CD4-positive, alpha-beta T cell treated with Interleukin-17A for 1 hour (primary cell): ENCODE measurements at regions not wholly inside any gene's neighbourhood (a gene's known extent, or its start where the extent isn't known, plus 50 kb on each side); places are given as distances from the start of the nearest gene placed in this dataset.

ENCODE experiments used
- DNase-seq: peaks from one replicate; pipeline ENCODE4 v3.0.0-alpha.2; 2020

DNA sequence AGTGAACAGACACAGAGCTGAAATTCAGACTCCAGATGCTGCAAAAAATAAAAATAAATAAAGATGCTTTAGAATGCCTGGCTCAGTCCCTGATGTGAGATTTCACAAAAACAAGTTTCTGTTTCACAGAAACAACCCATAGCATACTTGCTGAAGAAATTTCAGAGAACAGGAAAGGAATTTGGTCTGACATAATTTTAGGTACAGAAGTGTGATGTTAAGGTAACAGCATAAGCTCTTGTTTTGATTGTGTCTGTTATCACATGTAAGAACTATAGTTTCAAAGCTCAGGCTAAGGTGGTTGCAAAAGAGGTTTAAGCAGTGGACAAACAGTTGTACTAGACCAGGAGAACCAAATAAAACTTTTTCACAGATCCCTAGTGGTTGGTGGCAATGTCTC lies 152.1 kb downstream of the PTGER3 start:
- no peak for DNase-seq

DNA sequence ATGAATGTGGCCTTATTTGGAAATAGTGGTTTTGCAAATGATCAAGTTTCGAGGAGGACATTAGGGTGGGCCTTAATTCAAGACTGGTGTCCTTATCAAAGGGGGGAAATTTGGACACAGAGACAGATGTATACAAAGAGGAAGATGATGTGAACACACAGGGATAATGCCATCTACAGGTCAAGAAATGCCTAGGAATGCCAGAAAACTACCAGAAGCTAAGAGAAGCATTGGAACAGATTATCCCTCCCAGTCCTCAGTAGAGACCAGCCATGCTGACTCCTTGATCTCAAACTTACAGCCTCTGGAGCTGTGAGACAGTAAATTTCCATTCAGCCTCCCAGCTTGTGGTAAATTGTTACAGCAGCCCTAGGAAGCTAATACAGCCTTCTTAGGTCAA lies 151.4 kb downstream of the PTGER3 start:
- no peak for DNase-seq

DNA sequence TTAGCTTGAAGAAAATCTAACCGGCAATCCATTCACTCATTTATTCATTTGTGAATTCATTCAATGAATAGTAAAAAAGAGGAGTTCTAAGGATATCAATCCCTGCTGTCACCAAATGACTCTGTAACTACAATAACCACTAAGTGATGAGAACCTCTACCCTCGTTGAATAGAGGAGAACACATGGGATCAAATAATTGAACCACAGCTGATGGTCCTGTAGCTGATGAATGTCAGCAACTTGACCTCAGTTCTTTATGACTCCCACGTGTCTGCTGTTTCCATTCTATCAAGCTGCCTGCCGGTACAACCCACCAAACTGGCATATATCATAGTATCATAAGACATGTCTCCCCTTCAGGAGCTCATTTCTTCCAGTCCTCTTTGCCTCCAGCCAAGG lies 150.3 kb downstream of the PTGER3 start:
- no peak for DNase-seq

DNA sequence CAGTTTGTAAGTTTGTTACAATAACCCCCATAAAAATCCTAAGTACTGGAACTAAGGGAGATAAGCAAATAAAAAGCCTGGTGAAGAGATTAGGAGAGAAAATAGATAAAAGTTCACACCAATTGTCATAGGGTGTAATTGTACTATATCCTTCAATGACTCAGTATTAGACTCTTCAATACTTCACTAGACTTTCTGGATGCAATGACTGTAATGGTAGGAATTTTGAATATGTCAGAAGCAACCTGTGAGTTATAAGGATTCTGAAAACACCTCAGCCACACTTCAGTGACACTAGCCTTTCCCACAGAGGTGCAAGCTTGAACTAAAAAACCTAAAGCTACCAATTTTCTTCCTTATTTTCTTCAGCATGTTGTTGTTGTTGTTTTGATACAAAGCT lies 147.9 kb downstream of the PTGER3 start:
- no peak for DNase-seq

DNA sequence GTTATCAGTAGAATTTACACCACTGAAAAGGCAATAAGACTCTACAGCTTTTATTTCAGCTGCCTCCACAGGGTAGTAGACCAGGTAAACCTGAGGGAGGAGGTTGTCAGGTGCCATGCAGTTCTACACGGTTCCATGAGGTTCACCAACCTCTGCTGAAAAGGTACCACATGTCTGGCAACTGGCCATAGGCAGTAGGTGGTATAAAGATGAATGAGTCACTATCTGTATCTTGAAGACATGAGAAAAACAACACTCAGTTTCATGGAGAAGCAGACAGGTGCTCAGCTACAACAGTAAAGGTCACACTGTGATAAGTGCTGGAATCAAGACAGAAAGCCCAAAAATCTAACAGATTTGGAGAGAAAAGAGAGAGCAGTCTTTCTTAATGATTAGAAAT lies 145.4 kb downstream of the PTGER3 start:
- DNase-seq, result no peak

DNA sequence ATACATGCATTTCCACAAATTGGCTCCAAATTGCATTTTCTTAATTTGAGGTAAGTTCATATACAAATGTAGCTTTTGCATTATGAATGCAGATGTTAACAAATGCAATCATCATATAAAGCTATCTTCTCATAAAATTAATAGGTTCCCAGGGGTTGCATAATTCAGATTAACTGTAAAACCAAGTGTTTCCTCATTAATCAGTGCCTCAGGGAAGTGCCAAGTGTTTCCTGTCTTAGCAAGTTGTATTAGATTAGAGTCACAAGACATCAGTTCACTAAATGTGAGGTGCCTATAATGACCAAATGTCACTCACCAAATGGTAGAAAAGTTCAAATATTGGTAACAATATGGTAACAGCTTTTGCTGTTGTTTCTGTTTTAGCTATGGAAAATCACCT lies 140.8 kb downstream of the PTGER3 start:
- no peak for DNase-seq

DNA sequence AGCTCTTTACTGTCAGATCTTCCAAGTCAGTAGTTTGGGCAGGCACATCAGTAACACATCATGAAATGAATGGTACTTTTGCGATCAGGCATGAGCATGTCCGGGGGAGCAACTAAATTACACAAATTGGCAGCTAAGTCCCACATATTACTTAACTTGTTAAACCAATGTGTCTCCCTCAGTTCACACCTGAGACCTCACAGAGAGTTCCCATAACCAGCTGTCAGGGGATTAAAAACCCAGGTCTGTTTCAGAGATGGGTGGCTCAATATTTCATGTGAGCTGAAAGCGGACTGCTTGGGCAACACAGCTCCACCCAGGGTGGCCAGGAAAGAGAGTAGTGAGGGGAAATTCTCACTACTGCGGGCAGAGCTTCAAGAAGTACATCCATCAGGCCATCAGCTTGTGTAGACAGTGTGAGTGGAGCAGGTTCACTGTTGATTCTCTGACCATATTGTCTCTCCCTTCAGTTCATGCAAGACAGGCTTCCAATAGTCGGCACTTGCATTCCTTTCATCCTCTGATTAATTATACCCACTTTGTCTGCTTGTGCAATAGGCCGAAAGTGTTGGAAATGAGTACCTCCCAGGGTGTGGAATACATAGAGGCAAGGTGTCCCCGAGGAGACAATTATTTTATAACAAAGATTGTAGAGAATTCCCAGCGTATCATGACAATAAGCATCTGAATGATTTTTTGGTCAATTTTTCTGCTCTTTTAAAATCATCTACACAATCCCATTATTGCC lies 139.9 kb downstream of the PTGER3 start:
- no peak for DNase-seq

DNA sequence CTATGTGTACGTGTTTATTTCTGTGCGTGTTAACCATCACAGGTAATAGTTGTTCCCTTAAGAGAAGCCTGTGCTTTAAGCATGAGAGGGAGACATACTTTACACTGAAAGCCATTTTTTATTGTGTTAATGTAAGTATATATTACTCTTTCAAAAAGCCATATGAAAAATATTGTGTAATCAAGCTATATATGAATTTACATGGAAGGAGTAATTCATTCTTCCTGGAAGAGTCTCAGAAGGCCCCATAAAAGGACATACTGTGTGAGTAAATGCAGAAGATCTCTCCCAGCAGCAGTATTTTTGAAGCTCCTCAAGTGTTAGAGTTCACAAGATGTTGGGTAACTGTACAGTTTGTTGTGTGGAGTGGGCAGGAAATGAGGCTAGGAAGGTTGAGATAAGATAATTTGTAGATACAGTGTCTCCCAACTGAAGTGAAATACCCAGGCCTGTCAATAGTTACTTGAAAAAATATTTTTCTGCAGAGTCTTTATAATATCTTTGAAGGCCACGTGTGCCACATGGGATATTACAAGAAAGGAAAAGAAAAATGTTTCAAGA lies 138.3 kb downstream of the PTGER3 start:
- DNase-seq, result no peak

DNA sequence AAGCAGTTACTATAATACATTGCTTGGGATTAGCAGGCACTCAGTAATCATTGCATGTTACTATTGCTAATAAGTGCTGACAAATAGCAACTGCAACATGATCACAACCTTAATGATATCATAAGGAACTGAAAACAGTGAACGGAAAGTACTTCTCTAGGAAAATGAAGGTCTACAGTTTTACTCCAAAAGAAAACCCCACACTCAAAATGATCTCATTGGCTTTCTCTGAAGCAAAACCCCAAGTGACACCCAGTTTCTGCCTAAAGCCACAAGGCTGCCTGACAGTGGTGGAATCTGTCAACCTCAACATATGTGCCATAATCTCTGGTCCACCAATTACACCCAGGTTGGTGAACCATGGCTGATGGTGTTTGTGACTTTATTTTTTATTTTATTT lies 137.6 kb downstream of the PTGER3 start:
- DNase-seq, result no peak

DNA sequence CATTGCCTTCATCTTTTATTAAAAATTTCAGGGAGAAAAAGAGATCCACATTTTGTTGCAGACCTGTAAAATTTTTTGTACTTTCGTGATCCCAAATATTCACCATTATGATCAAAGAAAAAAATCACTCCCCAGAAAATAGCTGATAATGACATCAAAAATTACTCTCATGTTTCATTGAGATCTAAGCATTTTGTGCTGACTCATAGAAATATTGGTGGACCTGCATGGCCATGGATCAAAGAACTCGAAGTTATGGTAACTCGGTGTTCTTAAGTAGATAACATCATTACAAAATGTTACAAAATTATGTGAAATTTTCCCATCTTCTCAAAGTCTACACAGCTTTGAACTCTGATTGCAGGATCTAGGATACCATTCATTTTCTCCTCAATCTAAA lies 135.8 kb downstream of the PTGER3 start:
- DNase-seq, result no peak

DNA sequence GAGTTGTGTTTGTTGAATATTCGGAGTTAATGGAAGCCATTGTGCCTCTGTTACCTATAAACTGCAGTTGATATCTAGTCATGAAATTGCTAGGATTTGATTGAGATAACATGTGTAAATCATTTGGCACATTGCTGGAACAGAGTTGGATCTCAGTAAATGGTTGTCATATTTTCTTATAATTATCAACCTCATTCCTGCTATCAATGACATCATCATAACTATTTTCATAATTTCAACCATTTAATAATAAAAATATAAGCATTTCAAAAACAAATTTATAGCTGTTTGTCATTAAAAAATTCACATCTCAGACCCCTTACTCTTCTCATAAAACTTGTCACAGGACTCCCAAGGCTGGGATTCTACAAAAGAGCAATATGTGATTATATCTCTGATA lies 133.4 kb downstream of the PTGER3 start:
- DNase-seq, result no peak

DNA sequence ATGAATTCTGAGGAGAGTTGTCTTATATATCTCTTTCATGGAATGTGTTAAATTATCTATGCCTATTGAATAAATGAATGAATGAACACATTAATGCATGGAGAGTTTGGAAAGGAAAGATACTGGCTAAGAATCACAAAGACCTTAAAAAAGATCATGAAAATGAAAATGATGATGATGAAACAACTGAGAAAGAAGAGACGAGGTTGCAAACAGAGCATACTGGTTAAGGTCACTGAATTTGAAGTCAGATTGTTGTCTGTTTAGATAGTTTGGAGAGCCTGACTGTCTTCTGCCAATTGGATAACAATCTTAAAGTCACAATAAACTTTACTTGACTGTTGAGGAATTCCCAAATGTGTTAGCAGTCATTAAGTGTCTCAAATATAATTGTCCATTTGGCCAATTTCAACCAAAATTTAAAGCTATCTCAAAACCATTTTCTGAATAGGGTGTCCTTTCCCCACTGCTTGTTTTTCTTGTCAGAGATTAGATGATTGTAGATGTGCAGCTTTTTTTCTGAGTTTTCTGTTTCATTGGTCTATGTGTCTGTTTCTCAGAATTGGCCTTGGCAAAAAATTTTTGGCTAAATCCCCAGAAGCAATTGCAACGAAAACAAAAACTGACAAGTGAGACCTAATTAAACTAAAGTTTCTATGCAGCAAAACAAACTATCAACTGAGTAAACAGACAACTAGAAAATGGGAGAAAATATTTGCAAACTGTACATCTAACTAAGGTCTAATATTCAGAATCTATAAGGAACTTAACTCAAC lies 132.2 kb downstream of the PTGER3 start:
- DNase-seq, result no peak

DNA sequence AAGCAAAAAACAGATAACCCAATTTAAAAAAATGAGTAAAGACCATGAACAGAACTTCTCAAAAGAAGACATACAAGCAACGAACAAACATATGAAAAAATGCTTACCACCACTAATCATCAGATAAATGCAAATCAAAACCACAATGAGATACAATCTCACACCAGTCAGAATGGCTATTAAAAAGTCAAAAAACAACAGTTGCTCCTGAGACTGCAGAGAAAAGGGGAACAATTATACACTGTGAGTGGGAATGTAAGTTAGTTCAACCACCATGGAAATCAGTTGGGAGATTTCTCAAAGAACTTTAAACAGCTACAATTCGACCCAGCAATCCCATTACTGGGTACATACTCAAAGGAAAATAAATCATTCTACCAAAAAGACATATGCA lies 131.6 kb downstream of the PTGER3 start:
- no peak for DNase-seq

DNA sequence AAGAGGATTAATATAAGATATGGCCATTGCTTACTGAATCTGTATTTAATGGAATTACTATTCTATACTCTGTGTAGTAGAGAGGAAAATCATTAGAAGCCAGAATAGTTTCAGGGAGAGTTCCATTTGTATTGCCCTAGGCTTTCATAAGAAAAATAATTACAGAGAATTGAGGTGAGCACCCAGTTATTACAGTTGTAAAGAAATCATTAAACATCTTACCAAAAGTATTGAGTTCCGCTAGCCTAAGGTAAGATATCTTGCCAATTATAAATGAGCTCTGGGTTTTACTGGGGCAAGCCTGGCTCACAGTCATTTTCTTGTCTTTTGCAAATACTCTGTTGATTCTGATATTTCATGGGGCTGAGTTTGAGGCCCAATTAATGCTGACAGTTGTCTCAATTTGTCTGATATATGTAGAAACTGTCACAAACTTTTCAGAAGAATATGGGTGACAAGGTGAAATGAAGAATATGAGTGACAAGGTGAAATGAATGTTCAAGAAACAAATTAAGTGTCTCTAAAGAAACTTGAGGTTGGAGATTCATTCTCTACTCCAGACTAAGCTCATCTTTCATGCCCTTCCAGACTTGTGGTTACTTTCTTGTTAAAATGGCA lies 127.8 kb downstream of the PTGER3 start:
- no peak for DNase-seq
